H4 (cell line): ENCODE measurements at regions not wholly inside any gene's neighbourhood (a gene's known extent, or its start where the extent isn't known, plus 50 kb on each side); places are given as distances from the start of the nearest gene placed in this dataset.
"Not testable (repeated sequence)": the region's sequence is repeated elsewhere in the genome, so short reads cannot be mapped to it uniquely, and the experiment has no call there.

ENCODE experiments used
- DNase-seq: peaks from one replicate; pipeline ENCODE4 v3.0.0-alpha.2; 2015; ENCODE audit warnings: low spot score

- DNase-seq = not testable (repeated sequence)
These were observed 799.9 kb downstream of the NAP1L3 start for GRCh38 chrX:92873359-92874055.

GRCh38 chrX:92849998-92850397 lies 823.4 kb downstream of the NAP1L3 start:
- DNase-seq = not testable (repeated sequence)

- not testable (repeated sequence) for DNase-seq
These were observed 829.5 kb downstream of the NAP1L3 start for GRCh38 chrX:92843920-92844319.

GRCh38 chrX:92832750-92833149 lies 840.6 kb downstream of the NAP1L3 start:
- not testable (repeated sequence) for DNase-seq

- not testable (repeated sequence) for DNase-seq
These were observed 843.3 kb downstream of the NAP1L3 start for GRCh38 chrX:92830083-92830482.

GRCh38 chrX:92821580-92822152 lies 851.7 kb downstream of the NAP1L3 start:
- DNase-seq = not testable (repeated sequence)

- not testable (repeated sequence) for DNase-seq
These were observed 881.3 kb downstream of the NAP1L3 start for GRCh38 chrX:92792080-92792479.

GRCh38 chrX:92780075-92780474 lies 893.3 kb downstream of the NAP1L3 start:
- not testable (repeated sequence) for DNase-seq

GRCh38 chrX:92774016-92774415 lies 899.4 kb downstream of the NAP1L3 start:
- peak; percentile 3 for DNase-seq

GRCh38 chrX:92760963-92761362 lies 912.4 kb downstream of the NAP1L3 start:
- not testable (repeated sequence) for DNase-seq
